Activated CD4-positive, alpha-beta T cell treated with anti-CD3 and anti-CD28 coated beads, Interleukin-10, Interleukin-2, amounts not matched to agents 100 ng/mL and 50 ng/mL, durations not matched to agents 16 hours and 8 hours (primary cell): ENCODE measurements at regions not wholly inside any gene's neighbourhood (a gene's known extent, or its start where the extent isn't known, plus 50 kb on each side); places are given as distances from the start of the nearest gene placed in this dataset.
A peak's percentile ranks its signal among the peaks of the same experiment; 100 is the strongest.

Experiments used
- DNase-seq: peaks from one replicate; pipeline ENCODE4 v3.0.0-alpha.2; 2020

DNA sequence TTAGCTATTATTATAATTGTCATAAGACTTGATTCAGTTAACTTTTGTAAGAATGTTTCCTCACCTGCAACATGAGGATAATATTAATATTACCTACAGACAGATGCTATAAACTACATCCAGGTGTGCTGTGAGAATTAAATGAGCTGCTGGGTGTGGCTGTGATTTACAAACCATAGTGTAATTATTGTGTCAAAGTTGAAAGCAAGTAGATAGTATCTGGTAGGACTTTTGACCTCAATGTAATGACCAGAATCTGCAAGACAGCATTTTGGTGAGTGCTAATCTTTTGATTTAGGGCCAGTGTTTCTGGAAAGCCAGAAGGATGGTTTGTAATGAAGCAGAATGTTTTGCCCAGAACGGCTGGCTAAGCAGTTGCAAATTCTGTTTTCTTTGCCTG, 162.5 kb downstream of the TRMT11 start:
- DNase-seq, result no peak

DNA sequence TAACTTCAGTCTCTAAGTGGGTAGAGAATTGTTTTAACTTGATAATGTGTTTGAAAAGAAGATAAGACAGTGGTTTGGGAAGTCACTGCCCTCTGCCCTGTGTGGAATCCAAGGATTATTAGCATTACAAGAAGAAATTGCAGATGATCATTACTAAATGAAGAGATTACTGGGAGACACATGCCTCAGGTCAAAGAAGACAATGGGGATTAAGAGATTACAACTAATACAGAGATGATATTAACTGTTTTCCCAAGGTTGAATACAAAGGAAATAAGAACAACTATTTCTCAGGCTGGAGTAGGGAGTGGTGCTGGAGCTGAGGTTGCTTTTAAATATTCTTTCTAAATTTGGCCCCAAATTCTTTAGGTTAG, 166.0 kb downstream of the TRMT11 start:
- no peak for DNase-seq

DNA sequence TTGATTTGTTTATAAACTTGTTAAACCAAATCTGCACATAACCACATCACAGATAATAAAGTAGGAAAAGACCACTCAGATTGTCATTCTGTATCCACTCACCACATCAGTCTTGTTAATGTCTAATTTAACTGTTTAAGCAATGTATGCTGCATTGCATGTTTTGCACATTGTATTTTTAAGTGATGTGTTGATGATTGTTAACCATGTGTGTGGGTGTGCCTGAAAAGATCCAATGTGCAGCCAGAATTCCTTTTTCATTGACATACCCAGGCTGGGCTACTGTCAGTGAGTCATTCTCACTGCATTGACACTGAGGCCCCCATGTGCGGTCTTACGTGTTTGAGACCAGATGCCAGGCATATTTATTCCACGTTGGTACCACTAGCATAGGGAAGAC, 167.3 kb downstream of the TRMT11 start:
- no peak for DNase-seq

DNA sequence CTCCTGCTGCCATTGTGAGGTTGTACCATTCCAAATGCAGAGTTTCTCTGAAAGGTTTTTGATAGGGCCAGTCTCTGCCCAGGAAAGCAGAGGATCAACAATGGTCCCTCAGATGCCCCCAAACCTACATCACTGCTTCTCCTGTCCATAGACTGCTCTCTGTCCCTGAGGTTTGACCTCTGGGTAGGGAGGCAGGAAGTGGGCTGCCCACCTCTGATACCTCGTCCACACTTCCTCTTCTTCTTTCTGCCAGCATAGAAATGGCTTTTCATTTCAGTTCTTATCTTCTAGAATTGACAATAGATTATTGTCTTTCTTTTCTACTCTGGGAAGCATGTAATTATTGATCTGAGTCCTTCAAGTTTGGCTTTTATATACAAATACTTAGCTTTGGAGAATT, 170.6 kb downstream of the TRMT11 start:
- DNase-seq, result no peak

DNA sequence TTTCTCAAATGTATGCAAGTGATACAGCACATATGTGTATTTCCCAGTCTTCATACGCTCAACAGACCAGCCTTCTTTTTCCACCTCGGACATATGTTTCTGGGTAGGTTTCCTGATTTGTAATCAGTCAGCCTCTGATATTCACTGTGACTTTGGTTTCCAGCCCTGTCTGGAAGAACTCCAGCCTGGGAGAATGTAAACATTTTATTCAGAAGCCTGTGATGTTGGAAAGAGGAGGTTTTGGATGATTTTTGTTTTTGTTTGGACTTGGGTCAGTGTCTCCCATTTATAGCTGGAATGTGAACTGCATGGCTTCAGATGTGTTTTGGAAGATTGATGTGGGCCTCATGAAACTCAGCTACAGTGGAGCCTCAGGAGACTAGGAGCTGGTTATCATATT, 172.2 kb upstream of the CENPW start:
- no peak for DNase-seq

DNA sequence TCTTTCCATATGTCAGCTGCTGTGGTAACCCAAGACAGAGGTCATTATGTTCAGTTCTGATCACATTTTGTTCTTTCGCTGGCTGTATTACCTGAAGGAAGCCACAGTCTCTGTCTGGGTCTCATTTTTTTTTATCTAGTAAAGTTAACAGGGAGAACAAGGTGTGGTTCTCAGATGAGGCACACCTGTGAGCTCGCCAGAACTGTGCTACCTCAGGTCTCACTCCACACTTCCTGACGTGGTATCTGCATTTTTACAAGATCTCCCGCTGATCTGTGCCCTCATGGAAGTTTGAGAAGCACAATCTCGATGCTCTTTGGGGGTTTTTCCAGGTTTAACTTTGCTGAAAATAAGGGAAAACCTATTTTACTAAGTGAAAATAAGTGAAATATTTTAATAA, 169.5 kb upstream of the CENPW start:
- DNase-seq, result no peak

DNA sequence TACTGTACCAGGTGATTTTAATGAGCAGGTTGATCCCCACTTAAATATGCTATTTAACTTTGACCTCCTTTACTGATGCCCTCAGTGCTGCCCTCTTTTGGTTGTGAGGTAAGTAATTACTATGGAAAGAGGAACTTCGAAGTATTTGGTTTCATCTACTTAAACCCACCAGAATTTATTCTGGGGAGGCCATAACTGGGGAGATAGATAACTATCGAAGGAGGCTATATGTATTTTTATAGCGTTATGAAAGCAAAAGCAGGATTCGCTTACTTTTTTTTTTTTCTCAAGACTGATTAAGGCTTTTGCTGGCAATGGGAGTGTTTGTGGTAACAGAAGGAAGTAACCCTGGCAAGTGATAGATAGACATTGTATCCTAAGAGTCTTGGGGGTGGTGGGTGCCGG, 168.9 kb upstream of the CENPW start:
- DNase-seq, result peak; percentile 48

DNA sequence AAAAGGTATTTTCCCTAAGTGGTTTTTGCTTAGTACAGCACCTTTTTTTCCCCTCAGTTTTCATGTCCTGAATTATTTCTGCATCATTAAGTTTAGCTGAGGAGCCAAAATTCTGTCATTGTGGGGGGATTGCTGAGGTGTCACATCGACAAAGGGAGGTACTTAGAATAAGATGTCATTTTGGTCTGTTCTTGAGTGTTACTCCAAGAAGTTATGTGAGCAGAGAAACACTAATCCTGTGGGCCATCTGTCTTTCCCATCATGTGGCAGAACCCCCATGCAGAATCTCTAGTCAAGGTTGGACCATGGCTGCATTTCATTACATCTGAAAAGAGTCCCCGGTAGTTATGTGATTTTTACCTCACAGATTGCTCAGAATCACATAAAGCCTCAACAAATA, 167.8 kb upstream of the CENPW start:
- DNase-seq, result no peak

DNA sequence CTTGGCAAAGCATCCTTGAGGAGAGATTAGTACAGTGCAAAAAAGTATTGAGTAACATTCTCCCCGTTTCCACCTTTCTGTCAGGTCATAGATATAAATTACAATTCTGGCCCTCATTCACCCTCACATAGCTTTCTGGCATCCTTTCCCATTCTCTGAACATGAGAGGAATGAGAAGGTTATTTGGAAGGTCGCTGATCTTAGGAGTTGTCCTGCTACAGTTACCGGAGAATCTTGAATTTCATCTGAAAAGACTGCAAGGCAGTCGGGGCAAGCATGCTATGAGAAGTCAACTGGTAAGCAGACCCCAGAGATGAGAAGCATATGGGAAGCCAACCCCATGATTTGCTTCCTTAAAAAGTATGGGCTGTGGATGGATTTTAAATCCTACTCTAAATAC, 166.7 kb upstream of the CENPW start:
- no peak for DNase-seq

DNA sequence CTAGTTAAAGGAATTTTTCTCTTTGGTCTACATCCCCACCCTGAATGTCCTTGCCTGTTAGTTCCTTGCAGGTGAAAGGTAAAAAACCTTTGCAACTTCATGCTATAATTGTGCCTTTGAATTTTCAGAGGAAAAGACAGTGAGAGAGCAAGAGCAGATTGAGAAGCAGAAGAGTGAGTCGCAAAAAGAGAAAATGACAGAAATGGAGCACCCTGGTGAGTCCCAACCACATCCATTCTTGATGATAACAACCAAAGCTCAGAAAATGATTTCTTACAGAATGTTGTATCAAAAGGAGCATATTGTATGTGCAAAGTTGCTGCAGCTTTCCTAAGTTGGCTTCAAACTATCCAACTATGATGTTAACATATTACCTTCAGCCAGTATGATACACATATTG, 165.2 kb upstream of the CENPW start:
- DNase-seq, result no peak

DNA sequence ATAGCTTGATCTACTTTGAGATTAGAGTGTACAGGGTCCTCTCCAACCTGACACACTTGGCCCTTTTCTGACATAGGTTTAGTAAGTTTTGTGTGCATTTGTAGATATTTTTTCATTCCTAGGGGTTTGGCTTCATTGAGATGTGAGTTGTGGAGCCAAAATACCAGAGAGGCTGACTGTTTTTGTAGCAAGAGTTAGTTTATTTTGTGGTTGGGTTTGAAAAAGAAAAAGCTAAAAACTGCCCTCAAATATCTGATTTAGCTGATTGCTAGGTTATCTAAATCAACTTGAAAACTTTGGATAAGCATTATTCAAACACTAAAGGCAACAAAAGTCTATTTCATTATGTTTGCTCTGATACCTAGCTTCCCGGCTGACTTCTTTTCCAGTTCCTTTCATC, 164.7 kb upstream of the CENPW start:
- DNase-seq, result no peak

DNA sequence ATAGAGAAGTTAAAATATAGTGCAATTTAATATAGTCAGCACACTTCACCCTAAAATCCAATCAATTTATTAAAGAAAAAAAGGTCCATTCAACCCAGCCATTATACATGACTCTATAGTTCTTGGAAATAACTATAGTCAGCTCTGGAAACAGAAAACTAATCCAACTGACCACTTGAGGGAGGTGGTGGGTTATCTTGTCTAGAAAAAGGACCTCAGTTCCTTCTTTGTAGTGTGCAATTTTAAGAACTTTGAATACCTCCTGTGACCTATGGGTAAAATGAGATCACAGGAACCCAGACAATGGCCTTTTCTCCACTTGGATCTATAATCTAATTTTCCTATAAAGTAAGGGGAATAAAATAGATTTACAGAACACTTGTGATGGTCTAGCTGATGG, 163.6 kb upstream of the CENPW start:
- DNase-seq, result peak; percentile 13

DNA sequence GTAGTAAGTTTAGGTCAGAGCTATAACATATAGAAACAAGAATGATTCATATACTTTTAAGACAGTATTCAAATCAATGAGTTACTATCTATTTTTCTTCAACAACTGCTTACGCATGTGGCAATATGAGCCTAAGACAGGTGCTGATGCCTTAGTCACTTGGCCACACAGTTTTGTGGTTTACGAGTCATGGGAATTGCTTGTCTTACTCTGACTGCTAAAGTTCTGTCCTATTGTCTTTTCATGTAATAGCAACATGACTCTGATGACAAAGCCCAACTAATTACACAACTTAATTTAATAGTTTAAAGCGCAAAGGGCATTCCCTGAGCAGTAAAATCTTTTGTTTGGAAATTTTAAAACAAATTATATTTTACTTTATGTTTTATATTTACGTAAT, 159.3 kb upstream of the CENPW start:
- DNase-seq, result peak; percentile 68

DNA sequence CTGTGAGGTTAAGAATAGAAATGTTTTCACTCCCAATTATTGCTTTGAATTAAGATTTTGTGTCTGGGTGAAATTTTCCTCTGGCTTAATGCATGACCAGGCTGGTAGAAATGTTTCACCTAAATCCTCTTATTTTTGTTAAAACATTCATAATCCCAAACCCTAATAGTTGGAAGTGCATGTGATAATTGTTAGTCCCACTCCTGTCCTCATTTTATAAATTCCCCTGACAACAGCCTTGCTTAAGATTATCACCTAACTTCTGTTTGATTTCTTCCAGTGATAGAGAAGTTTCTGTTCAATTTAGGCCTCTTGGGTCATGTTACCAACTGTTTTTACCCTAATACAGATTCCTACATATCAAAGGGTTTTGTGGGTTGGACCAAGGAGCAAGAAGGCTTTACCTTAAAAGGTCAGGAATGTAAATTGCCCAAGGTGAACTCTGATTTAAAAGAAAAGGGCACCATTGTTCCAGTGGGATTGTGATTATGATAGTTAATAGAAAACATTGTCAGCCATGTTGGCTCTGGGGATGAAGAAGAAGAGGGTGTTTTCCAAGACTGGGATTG, 158.7 kb upstream of the CENPW start:
- DNase-seq, result no peak

DNA sequence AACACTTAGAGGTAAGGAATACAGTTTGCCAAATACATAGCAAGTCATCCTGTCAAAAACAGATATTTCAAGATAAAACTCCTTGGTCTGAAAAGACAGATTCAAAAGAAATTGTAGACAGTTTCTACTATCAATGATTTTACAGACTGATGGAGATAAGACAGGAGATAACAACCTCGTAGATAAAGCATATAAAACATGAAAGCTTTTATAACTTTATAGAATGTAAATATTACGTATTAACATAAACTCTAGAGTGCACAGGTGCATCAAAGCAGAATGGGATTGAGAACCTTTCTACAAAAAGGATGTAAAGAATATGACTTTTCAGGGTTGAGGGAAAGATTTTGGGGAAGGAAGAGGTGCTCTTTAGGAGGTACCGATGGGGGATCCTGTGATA, 158.0 kb upstream of the CENPW start:
- no peak for DNase-seq

DNA sequence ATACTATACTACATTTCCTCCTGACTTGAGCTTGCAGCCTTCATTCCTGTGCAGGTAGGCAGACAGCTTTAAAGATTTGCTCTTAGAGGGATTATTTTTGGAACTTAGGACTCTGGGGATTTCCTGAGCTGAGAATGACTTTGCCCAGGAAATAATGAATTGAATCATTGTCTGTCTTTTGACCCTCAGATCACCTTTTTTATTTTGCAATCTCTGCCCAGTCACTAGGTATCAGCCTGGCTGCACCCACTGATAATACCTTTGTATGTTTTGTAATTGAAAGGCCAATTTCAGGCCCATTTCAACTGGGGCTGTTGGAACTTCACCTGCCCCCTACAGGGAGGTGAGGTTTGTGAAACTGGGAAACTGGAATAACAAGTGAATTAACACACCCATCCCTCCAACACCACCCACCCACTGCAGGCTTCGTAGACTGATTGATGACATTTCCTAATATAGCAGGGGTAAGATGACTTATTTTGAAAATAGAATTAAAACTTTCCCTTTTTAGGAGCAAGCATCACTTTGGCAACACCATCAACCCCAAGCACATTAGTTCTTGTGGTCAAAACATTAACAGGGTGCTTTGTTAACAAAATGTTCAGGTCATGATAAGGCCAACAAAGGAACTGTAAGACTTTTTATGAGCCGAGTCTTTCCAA, 157.1 kb upstream of the CENPW start:
- DNase-seq, result no peak

DNA sequence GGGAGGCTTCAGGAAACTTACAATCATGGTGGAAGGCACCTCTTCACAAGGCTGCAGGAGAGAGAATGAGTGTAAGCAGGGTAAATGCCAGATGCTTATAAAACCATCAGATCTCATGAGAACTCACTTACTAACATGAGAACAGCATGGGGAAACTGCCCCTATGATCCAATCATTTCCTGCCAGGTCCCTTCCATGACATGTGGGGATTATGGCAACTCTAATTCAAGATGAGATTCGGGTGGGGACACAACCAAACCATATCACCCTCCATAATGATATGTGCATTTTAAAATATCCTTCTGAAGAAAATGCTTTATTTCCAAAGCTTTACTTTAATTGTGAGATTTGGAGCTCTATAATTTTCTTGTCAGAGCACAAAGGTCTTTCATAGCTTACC, 154.1 kb upstream of the CENPW start:
- no peak for DNase-seq

DNA sequence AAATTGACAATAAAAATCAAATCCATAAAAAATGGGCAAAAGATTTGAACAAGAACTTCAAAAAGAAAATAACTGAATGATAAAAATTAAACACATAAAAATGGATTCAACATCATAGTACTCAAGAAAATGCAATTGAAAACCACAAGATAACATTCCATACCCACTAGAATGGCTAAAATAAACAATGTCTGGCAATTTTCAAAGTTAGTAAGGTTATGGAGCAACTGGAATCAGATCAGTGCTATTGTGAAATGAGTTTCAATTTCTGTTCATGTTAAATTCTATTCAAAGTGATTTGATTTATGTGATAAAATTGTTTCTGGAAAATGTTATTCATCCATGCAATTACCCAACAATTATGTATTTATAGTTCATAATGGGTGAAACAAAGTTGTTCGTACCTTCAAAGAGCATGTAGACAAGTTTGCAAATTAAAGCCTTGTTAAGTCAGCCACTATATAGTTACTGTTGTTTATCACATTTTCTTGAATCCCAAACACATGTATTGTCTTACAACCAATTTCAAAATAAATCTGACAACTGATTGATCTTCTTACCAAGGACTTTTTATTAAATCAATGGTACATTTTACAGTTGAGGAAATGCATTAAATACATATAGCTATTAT, 151.5 kb upstream of the CENPW start:
- DNase-seq, result no peak

DNA sequence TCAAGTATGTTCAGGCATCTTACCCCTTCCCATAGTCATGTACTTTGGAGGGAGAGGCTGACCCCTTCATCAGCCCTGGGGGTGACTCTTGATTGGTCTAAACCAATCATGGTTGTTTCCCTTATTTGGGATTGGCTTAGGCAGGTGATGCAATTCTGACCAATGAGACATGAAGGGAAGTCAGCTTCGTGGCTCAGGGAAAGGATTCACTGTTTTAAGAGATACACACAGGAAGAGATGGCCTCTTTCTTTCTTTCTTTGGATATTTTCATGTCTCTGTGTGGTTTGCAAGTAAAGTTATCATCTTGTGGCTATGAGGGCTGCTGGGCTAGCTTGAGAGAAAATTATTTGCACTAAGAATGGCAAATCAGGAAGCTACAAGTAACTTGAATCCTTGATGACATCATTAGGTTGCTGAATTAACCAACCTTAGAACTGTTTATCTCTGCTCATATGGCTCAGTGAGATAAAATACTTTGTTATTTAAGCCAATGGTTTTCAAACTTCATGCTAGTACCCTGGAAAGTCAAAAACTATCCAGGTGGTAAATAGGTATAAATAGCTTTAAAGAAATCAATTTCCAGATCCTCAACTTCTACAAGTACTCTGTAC, 144.2 kb upstream of the CENPW start:
- DNase-seq, result no peak

DNA sequence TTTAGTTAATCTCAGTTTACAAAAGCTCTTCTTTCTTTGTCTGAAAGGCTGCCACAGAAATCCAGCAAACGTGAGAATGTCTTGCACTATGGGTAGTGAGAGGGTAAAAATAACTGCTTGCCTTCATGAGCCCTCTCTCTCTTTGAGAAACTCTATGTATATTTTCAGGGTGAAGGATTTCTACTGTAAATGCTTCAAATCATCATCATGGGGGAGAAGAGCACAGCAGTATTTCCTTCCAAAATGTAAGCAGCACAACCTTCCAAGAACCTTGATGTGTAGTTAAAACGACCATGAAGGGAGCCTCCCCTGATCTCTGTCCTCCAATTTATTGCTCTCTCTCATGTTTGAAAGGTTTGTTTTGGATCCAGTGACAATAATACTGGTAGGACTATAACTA, 141.3 kb upstream of the CENPW start:
- no peak for DNase-seq

DNA sequence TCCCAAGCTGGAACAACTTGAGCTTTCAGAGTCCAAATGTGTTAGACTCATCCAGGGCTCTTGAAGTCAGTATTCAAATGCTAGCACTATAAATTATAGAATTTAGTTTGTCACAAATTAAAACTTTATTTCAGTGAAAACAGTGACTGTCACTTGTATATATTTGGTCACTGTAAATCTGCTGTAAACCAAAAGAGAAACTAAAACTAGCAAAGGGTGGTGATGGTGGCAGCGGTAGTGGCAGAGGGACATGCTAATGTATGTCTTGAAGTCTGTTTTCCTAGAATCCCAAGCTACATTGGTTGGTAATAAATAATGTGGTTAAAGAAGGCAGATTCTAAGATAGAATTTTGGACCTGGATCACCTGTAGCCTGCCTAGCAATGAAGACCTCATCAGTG, 140.4 kb upstream of the CENPW start:
- no peak for DNase-seq

DNA sequence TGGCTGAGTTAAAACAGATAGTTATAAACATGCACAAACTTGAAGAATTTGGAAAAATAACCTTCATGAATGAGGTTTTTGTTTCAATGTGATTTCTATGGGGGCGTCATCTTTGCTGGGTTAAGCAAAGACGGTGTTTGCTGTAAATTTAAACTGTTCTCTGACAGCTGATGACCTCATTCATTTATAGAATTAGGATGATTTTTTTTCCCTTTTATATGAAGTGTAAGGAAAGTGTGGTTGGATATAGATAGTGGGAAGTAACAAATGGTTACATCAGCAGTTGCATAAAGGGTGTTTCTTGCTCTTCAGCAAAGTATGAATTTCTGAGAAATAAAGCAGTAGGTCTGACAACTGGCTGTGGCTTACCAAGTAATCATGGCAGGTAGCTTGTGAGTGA, 137.2 kb upstream of the CENPW start:
- DNase-seq, result no peak

DNA sequence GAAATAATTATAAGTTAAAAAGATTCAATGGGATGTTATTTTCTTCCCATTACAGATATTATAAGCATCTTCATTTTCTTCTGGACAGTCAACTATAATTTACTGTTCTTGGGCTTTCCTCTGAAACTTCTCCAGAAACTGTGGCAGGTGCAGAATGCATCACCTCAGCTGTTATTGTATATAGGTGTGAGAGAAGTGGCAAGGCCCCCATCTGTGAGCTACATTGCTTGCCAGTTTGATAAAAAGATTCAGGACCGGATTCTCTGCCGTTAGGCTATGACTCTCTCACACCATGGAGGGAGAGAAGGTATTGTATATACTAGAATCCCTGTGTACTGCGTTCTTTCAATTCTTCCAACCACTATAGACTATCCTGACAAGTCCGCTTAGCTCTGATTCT, 135.8 kb upstream of the CENPW start:
- DNase-seq, result no peak

DNA sequence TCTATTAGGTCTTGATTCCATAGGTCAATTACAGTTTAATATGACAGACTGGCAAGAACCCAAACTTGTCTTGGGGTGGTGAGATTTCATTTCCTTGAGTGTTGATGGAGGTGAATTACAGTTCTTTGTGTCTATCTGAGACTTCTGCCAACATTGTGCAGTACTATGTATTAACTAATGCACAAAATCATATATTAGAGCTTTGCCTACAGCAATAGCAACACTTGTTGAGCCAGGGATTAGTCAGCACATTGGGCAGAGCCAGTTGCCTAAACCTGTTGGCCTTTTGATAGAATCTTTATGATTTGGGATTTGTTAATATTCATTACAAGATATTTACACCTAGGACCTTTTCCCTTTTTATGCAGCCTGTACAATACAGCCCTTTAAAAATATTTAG, 135.3 kb upstream of the CENPW start:
- no peak for DNase-seq
